SKM-1 (cell line): ENCODE measurements at regions not wholly inside any gene's neighbourhood (a gene's known extent, or its start where the extent isn't known, plus 50 kb on each side); places are given as distances from the start of the nearest gene placed in this dataset.
A peak's percentile ranks its signal among the peaks of the same experiment; 100 is the strongest.
"Not testable (repeated sequence)": the region's sequence is repeated elsewhere in the genome, so short reads cannot be mapped to it uniquely, and the experiment has no call there.

Source experiments
- DNase-seq: peaks from one replicate; lab custom pipeline; 2025; ENCODE audit not compliant: unreplicated experiment; lab: John Stamatoyannopoulos, UW

GRCh38 chr13:61608138-61608537 lies 192.5 kb upstream of the PCDH20 start:
- no peak for DNase-seq

GRCh38 chr13:61600360-61601033 lies 184.8 kb upstream of the PCDH20 start:
- no peak for DNase-seq

GRCh38 chr13:61592489-61592888 lies 176.8 kb upstream of the PCDH20 start:
- DNase-seq = no peak

- DNase-seq = no peak
Measured at GRCh38 chr13:61575973-61576372, 160.3 kb upstream of the PCDH20 start.

GRCh38 chr13:61563645-61564044 lies 148.0 kb upstream of the PCDH20 start:
- no peak for DNase-seq

- no peak for DNase-seq
Measured at GRCh38 chr13:61546911-61547310, 131.3 kb upstream of the PCDH20 start.

GRCh38 chr13:61546413-61546812 lies 130.8 kb upstream of the PCDH20 start:
- no peak for DNase-seq

GRCh38 chr13:61536433-61536832 lies 120.8 kb upstream of the PCDH20 start:
- no peak for DNase-seq

- DNase-seq = peak; percentile 22
Measured at GRCh38 chr13:61531383-61532065, 115.9 kb upstream of the PCDH20 start.

- DNase-seq = not testable (repeated sequence)
Measured at GRCh38 chr13:61519214-61519613, 103.6 kb upstream of the PCDH20 start.

- DNase-seq = no peak
Measured at GRCh38 chr13:61508936-61509335, 93.3 kb upstream of the PCDH20 start.

GRCh38 chr13:61500176-61500575 lies 84.5 kb upstream of the PCDH20 start:
- DNase-seq = no peak

GRCh38 chr13:61495648-61496047 lies 80.0 kb upstream of the PCDH20 start:
- DNase-seq = no peak

- not testable (repeated sequence) for DNase-seq
Measured at GRCh38 chr13:61493556-61493955, 77.9 kb upstream of the PCDH20 start.

GRCh38 chr13:61486496-61486895 lies 70.8 kb upstream of the PCDH20 start:
- no peak for DNase-seq

- DNase-seq = no peak
Measured at GRCh38 chr13:61485128-61485765, 69.6 kb upstream of the PCDH20 start.

- DNase-seq = no peak
Measured at GRCh38 chr13:61477619-61478018, 62.0 kb upstream of the PCDH20 start.

GRCh38 chr13:61470786-61471185 lies 55.1 kb upstream of the PCDH20 start:
- DNase-seq = no peak

- DNase-seq = no peak
Measured at GRCh38 chr13:61466280-61466679, 50.6 kb upstream of the PCDH20 start.
